HepG2 (cell line): ENCODE measurements at regions not wholly inside any gene's neighbourhood (a gene's known extent, or its start where the extent isn't known, plus 50 kb on each side); places are given as distances from the start of the nearest gene placed in this dataset.

ENCODE experiments used
- KMT2A ChIP-seq: sonication (generic); formaldehyde crosslinking; IDR thresholded peaks from 2 replicates; pipeline ENCODE4 v1.4.0; 2020; ENCODE audit warnings: missing genetic modification reagents
- MAFK ChIP-seq, 2 experiments: IDR thresholded peaks in 1 of 2; conservative IDR thresholded peaks in 1 of 2; 2 replicates each; pipeline ENCODE4 v1.6.1; 2011; ENCODE audit warnings: improper control_type of control experiment in 2 of 2, low read length in 2 of 2
- NAIF1 ChIP-seq: sonication (generic); formaldehyde crosslinking; IDR thresholded peaks from 2 replicates; pipeline ENCODE4 v1.5.0; 2020; ENCODE audit warnings: mild to moderate bottlenecking, missing genetic modification reagents, borderline replicate concordance
- SMC3 ChIP-seq: IDR thresholded peaks from 2 replicates; pipeline ENCODE4 v1.6.1; 2011; ENCODE audit warnings: low read length, improper control_type of control experiment
- STAT6 ChIP-seq: sonication (generic); formaldehyde crosslinking; IDR thresholded peaks from 2 replicates; pipeline ENCODE4 v1.4.0; 2020; ENCODE audit warnings: missing genetic modification reagents, mild to moderate bottlenecking, borderline replicate concordance
- SYNCRIP ChIP-seq: fragments of 200-400 bp; formaldehyde crosslinking; IDR thresholded peaks from 2 replicates; pipeline ENCODE4 v1.6.1; 2018; ENCODE audit warnings: mild to moderate bottlenecking, low read depth, low read length; ENCODE audit not compliant: insufficient read depth
- TEF ChIP-seq: sonication (generic); formaldehyde crosslinking; IDR thresholded peaks from 2 replicates; pipeline ENCODE4 v1.5.0; 2020; ENCODE audit warnings: missing genetic modification reagents

GRCh38 chr5:7117961-7118360 is 278.0 kb upstream of the ADCY2 start:
- TF ChIP-seq SMC3 (no peak), STAT6 (CRISPR knock-in tag) (no peak), NAIF1 (CRISPR knock-in tag) (no peak), SYNCRIP (no peak), TEF (no peak), MAFK (conservative IDR thresholded peaks at IDR 0.05 in 1 of 2, IDR thresholded peaks at IDR 0.05 in 1 of 2; ENCODE audit: low read length in 2 of 2) (no peak), KMT2A (no peak)
